Fibroblast of pulmonary artery (primary cell): ENCODE measurements at regions not wholly inside any gene's neighbourhood (a gene's known extent, or its start where the extent isn't known, plus 50 kb on each side); places are given as distances from the start of the nearest gene placed in this dataset.
A peak's percentile ranks its signal among the peaks of the same experiment; 100 is the strongest.

Experiments used
- DNase-seq: peaks from one replicate; pipeline ENCODE4 v3.0.0-alpha.2; 2010; ENCODE audit warnings: low read depth
- H3K4me3 ChIP-seq: replicated peaks from 2 replicates; pipeline ENCODE4 v1.5.1; 2011; ENCODE audit warnings: low read depth, mild to moderate bottlenecking, control low read depth, low read length, moderate library complexity
- CTCF ChIP-seq: IDR thresholded peaks from 2 replicates; pipeline ENCODE4 v1.5.1; 2011; ENCODE audit warnings: mild to moderate bottlenecking, control low read depth, low read length, inconsistent platforms; ENCODE audit errors: missing control alignments

GRCh38 chr12:91432755-91433154 lies 250.1 kb upstream of the DCN start:
- DNase-seq: no peak
- TF ChIP-seq CTCF: no peak
- H3K4me3 ChIP-seq: no peak overlapping the region

GRCh38 chr12:91432089-91432488 lies 249.5 kb upstream of the DCN start:
- TF ChIP-seq CTCF: no peak
- DNase-seq: peak; percentile 51
- no peak overlapping the region for H3K4me3 ChIP-seq

GRCh38 chr12:91424506-91424905 lies 241.9 kb upstream of the DCN start:
- H3K4me3 ChIP-seq: no peak overlapping the region
- TF ChIP-seq CTCF: no peak
- DNase-seq: no peak

- no peak for TF ChIP-seq CTCF
- no peak for DNase-seq
- no peak overlapping the region for H3K4me3 ChIP-seq
Measured at GRCh38 chr12:91423693-91424050, 241.1 kb upstream of the DCN start.

- H3K4me3 ChIP-seq: no peak overlapping the region
- DNase-seq: no peak
- no peak for TF ChIP-seq CTCF
Measured at GRCh38 chr12:91422811-91423692, 240.4 kb upstream of the DCN start.

GRCh38 chr12:91422127-91422526 lies 239.5 kb upstream of the DCN start:
- TF ChIP-seq CTCF: no peak
- DNase-seq: no peak
- no peak overlapping the region for H3K4me3 ChIP-seq

- no peak overlapping the region for H3K4me3 ChIP-seq
- no peak for DNase-seq
- no peak for TF ChIP-seq CTCF
Measured at GRCh38 chr12:91419809-91420208, 237.2 kb upstream of the DCN start.
